NCI-H146 treated with DMSO at 0.1 percent for 48 hours (cell line): ENCODE measurements at regions not wholly inside any gene's neighbourhood (a gene's known extent, or its start where the extent isn't known, plus 50 kb on each side); places are given as distances from the start of the nearest gene placed in this dataset.

Source experiments
- DNase-seq: peaks from one replicate; lab custom pipeline; 2025; ENCODE audit not compliant: unreplicated experiment; lab: John Stamatoyannopoulos, UW

DNA sequence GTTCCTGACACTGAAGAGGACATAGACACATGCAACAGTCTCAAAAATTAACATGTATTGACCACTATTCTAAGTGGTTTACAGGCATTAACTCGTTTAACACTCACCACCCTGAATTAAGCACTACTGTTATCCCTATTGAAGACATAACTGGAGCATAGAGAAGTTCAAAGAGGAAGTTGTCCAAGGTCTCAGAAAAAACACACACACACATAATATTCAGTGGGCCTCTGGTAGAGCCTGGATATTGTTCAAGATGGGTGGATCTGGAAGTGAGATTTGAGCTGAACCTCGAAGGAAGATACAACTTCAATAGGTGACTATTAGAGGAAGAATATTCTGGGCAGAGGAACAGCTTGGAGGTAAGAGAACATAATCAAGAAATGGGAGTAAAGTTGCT, 334.9 kb downstream of the HNRNPD start:
- no peak for DNase-seq

DNA sequence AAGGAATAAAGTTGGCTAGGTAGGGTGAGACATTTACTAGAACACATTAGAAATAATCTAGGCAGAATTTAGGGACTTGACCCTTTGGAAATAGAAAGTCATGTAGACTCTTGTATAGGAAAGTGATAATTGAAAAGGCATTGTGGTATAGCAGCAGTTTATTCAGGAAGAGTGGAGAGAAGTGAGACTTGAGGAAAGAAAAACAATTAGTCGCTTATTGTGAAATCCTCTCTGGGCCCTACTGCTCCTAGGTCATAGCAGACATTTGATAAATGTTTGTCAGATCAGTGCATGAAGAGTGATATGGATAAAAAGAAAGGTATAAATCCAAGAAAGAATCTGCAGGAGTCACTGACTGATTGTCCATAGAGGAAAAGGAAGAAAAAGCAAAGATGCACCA, 337.6 kb downstream of the HNRNPD start:
- DNase-seq: no peak

DNA sequence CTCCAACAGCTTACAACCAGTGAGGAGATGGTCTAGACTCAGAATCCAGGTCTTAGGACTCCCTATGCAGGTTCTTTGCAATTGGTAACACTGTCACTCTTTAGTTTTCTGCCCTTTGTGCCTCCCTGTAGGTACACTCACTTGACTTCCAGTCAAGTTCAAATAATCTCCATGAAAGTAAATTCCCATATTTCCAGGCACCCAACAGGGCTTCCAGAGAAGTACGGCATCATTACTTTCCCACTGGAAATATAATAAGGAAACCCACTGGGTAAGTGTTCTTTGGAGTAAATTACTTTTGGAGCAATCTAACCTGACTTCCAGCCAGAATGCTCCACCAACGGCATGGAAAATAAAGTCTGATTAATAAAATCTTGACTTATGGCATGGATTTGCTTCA, 338.9 kb downstream of the HNRNPD start:
- DNase-seq: no peak

DNA sequence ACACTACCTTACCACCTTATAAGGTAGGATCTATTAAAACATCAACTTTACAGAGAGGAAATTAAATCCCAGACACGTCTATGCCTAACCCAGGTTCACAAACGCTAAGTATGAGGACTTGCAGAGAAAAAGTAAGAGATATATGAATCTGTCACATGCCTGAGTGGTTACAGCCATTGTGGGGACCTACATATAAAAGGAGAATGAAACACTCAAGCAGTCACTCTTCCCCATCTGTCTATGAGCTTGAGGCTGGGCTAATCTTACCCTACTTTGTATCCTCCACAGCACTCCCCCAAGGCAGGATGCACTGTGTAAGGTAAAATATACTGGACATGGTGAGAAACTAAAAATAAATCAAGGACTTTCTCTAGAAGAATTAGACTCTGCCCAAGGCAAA, 339.9 kb downstream of the HNRNPD start:
- no peak for DNase-seq

DNA sequence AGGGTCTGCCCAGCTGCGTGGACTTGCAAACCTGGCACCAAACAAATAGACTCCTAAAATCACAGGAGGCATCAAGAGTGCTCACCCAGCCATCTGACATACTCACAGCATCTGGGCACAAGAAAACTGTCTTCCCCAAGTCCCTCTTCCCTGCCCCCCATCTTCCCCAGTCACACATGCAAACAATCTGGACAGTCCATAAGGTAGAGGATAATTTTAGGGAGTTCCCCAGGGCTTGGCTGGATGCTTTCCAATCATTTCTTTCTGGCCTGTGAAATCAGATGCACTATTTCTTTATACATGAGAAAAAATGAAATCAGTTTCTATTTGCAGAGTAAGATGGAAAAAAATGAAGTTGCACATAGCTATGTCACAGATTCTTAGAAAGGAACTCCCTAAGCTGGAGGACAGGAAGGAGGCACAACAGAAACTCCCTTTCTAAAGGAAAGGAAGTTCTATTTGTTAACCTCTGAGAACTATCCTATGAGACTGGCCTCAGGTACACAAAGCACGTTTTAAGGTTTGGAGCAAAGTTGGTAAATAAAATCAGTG, 342.3 kb downstream of the HNRNPD start:
- no peak for DNase-seq

DNA sequence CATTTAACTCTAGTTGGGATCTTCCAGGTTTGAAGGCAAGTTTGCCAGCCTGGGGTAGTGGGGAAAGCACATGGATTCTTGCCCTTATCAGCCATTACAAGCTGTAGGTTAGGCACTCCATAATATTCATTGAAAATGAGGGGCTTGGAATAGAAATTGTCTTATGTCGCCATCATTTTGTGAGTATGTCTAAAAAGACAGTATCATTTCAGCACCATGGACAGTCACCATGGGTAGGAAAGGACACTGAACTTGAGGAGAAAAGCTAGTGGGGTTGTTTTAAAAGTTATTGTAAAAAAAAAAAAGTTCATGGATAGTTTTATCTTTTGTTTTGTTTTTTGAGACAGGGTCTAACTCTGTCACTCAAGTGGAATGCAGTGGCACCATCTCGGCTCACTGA, 356.1 kb downstream of the HNRNPD start:
- DNase-seq: no peak

DNA sequence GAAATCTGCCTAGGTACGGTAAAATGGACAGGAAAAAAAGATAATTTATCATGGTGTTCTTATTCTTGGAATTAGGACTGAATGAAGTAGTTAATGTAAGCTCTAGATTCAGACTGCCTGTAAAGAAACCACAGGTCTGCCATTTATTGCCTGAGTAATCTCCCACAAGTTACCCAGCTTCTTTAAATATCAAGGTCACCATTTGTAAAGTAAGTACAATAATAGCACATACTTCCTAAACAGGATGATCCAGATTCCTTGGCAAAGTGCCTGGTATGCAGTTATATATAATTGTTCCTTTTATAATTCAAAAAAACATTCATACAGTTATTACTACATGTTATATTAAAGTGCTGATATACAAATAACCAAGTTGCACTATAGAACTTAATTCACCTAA, 368.6 kb downstream of the HNRNPD start:
- no peak for DNase-seq

DNA sequence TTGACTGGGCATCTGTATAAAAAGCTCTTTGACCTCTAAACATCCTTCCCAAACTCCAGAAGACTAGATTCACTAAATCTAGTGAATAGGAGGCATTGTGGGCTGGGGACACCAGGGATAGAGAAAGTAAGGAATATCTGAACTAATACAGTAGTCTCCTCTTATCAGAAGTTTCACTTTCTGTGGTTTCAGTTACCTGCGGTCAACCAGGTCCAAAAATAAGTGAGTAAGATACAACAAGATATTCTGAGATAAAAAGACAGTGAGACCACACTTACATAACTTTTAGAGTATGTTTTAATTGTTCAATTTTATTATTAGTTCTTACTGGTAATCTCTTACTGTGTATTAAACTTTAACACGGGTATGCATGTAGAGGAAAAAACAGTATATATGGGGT, 376.5 kb downstream of the HNRNPD start:
- DNase-seq: no peak

DNA sequence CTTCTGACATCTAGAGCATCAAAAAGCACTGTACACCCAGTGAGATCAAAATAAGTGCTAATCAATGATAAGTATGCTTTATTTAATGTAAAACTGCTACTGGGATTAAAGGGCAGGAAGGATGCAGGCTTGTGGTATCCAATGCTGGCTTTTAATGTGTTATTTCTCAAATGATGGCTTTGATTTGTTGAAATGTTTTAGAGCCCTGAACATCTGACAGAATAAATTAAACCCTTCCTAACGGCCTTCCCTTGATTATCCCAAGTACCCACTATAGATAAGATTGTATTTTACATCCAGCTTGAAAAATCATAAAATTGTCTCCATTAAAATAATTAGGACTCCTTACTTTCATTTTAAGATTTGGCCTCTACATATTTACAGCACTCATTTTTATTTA, 382.9 kb downstream of the HNRNPD start:
- DNase-seq: no peak

DNA sequence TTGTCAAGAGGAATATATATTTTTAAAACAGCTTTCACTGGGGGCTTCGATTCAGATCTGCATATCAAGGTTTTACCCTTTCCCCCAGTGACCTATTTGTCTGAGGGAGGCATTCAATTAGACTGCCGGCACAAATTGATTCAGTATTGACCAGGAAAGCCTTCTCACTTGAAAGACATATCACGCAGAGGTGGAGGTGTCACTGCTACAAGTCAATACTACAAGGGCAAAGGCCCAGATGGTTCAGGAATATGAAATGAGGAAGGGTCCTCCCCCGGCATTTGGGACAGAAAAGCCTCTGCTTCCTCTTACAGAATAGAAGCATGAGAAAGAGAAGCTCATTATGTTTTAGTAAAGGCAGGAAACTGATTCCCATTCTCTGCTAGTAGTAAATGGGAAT, 383.6 kb downstream of the HNRNPD start:
- DNase-seq: no peak

DNA sequence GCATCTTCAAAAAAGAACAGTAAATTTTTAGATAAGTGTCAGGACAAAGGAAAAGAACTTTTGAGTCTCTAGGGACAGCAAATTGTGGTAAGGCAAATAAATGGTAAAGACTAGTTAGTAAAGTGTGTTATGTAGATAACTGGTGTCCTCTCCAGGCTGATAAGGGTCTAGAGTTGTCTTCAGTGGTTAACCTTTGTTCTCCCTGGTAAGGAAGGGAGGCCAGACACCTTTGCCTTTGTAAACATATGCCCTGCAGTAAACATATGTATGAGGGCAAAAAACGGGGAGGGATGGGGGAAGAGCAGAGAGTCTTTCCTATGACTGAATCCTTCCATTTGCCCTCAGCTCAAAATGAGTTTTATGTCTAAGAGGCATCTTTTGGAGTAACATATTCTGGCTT, 384.6 kb downstream of the HNRNPD start:
- no peak for DNase-seq

DNA sequence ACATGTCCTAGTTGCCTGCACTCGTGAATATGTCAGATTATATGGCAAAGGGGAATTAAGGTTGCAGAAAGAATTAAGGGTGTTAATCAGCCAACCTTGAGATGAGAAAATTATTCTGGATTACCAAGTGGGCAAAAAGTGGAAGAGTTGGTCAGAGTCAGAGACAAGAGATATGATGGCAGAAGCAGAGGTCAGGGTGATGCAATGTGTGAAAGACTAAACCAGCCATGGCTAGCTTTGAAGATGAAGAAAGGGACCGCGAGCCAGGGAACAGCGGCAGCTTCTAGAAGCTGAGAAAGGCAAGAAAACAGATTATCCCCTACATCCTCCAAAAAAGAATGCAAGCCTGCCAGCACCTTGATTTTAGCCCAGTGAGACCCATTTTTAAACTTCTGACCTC, 385.6 kb downstream of the HNRNPD start:
- no peak for DNase-seq

DNA sequence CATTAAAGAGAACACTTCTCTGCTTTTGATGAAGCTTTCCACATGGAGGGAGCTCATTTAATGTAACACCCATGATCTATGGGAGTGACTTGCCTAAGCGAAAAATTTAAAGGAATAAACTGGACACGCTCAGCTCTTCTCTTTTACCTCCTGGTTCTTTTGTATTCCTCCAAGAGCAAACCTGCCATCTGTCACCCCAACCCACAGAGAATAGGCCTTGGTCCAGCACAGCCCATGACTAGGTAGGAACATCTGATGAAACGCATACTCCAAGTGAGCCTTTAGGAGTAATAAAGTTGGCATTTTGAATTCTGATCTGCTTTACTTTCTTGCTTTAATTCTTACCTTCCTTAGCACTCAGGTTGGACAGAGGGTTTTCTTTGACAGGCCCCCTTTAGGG, 389.0 kb downstream of the HNRNPD start:
- DNase-seq: no peak

DNA sequence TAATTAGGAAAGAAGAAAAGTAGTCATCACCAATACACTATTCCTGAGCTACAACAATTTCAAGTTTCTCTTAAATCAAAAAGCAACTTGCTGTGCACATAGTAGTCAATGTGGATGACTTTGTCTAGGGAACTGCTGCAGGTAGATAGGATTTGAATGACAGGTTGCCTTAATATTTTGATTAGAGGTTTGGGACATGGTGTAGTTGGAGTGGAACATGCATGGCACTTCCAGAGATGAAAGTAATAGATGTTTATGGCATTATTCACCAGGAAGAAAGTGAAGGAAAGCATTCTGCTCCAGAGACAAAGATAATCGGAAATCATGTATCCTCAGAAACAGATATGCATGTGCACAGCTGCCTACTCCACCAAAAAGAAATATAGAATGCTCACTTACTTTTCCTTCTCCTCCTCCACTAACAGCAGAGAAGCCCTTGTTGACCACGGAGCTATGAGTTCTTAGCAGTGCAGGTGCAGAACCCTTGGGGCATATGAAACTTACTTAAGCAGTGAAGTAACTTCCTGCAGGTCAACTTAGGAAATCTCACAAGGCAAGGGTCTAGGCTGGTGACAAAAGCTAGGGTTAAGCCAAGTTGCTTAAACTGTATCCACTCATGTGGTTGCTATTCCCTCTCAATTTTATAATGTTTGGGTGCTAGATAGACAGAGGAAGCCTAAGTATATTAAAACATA, 390.8 kb downstream of the HNRNPD start:
- no peak for DNase-seq

DNA sequence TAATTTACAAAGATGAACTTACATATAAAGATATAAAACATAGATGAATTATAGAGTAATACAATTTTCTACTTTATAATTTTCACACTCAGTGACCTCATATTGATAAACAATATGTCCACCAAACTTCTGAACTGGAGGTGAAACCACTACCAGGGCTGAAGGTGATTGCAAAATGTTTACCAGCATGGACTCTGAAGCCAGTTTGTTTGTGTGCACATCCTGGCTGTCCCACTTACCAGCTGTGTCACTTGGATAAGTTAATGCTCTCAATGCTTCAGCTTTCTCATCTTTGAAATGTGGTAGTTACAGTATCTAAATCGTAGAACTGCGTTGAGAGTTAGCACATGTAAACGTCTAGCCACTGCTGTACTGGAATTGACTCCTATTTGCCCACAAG, 392.6 kb downstream of the HNRNPD start:
- no peak for DNase-seq

DNA sequence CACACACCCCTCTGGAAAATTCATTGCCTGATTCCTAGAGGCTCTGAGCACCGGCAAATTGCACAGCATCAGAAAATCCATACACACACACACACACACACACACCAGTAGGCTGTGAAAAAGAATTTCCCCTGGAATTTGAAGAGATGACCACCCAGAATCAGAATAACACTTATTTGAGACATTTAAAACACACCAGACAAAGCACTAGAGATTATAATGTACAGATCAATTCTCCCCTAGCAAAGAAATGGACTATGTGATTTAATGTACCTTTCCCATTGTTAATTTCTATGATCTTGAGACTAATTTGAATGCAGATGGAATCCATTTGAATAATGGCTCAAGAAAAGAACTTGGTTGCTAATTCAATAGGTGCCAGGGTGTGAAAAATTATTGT, 399.3 kb downstream of the HNRNPD start:
- no peak for DNase-seq

DNA sequence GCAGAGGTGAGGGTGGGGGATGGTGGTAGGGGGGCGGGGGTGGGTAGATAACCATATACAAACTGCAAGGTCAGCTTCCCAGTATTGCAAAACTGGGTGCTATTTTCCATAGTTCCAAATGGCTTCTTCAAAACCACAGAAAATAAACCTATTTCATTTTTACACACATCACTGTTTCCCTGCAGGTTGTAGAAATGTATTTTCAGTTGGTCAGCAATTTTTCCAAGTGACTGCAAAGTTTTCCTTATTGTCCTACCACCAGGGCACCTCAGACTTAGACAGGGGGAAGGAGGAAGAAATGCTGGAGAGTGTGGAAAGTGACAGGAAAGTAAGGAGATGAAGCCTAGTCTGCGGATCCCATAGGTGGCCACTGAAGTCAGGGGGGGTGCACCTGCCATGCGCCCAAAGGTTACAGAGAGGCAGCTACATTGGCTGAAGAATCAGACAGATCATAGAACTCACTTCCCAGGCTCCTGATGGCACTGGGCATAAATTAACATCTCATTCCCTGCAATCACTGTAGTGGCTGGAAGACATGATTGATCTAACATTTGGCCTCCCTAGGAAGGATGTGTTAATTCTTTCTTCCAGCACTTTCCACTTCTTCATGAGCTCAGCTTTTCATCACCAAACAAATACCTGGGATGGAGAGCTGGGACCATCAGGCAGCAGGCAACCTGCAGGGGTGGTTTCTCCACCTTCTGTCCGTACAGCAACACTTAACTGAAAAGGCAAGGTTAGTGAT, 402.0 kb downstream of the HNRNPD start:
- DNase-seq: no peak

DNA sequence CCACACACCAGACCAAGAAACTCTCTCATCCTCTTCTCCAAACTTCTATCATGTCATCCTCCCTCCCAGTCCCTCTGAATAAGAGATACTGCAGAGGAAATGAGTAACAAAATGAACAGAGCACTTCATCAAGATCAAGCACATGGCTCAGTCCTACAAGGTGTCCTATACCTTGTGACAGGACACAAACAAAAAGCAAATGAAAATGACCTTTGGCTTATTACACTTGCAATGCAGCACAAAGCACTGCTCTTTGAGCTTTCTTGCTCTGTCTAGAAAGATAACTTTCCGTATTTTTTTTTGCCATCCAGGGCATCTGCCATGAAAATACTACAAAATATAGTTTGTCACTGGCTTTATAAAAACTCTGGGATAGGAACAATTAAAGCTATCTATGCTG, 402.7 kb downstream of the HNRNPD start:
- no peak for DNase-seq

DNA sequence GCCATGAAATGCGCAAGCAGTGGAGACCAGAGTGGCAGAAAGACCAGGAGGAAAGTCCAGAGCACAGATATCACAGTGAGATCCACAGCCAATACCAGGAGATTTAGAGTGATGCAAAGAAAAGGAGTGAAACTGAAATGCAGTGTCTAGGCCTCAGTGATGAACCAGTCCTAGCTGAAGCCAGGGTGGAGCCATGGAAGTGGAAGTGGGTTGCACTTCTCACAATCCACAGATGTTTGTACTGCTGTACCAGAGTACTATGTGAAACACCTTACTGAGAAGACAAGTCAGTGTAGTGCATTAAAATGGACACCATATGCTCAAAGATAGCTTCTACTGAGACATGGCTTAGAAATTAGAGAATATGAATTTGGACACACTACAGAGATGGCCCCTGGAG, 403.3 kb downstream of the HNRNPD start:
- no peak for DNase-seq

DNA sequence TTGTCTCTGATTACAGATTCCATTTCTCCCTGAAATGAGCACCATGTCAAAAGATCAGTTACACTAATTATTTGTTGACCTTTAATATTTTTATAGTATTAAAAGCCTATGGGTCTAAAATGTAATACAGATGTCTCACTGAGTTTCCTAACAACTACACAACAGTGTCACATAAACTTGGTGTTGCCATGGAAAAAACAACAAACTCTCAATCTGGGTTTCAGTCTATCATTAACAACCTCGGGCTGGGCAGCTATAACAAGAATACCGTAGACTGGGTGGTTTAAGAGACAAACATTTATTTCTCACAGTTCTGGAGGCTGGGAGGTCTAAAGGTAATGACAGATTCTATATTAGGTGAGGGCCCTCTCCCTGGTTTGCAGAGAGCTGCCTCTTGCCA, 407.1 kb downstream of the HNRNPD start:
- no peak for DNase-seq

DNA sequence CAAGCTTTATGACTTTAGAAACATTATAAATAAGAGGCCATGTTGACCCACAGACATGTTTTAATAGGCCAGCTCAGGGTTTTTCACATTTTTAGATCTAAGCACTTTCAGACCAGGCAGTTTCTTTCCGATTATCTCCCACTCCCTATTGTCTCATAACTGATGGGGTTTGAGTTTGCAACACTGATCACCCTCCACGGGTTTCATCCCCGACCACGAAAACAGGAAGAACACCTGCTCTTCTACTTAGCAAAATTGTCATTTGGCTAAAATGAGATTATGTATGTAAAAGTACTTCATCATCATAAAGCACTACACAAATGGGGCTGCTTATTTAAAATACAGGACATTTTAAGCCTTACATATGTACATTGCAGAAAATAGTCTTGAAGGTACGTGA, 407.9 kb downstream of the HNRNPD start:
- DNase-seq: no peak

DNA sequence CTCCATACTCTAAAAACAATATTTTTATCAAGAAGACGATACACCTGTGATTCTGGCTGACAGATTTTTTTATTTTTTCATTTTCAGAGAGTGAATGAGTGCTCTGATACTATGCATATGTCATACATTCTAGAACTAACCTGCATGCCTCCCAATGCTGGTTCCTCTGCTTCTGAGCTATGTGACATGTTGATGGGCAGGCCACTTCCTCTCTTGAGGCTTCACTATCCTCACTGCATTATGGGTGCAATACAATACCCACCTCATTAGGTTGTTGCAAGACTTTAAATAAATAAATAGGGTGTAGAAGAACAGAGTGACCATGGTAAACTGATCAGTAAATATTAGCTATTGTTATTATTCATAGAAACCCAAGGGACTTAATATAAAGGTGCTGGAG, 408.3 kb downstream of the HNRNPD start:
- no peak for DNase-seq

DNA sequence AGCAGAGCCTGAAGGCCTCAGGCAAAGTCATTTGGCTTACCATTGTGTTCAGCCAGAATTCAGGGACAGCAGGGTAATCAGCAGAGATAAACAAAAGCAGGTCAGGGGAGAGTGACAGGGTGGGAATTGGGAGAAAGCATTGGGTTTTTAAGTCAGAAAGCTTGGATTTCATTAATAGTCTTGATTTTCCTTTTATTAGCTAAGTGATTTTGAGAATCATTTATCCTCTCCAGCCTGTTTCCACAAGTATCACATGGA, 410.1 kb downstream of the HNRNPD start:
- no peak for DNase-seq
